A673 (cell line): ENCODE measurements at regions not wholly inside any gene's neighbourhood (a gene's known extent, or its start where the extent isn't known, plus 50 kb on each side); places are given as distances from the start of the nearest gene placed in this dataset.

Source experiments
- CTCF ChIP-seq: fragments of 300-800, 200-600 bp; sonication (generic); conservative IDR thresholded peaks from 2 replicates; pipeline ENCODE4 v1.5.1; 2017; ENCODE audit warnings: low read depth, mild to moderate bottlenecking, antibody characterized with exemption, low read length, moderate library complexity, mixed read lengths
- EZH2 ChIP-seq: fragments of 200-600 bp; sonication (generic); IDR thresholded peaks from 2 replicates; pipeline ENCODE4 v1.6.1; 2017; ENCODE audit warnings: borderline replicate concordance, low read depth, mild to moderate bottlenecking, mixed read lengths, antibody characterized with exemption, low read length; ENCODE audit not compliant: poor library complexity, severe bottlenecking

- TF ChIP-seq EZH2 (no peak), CTCF (no peak)
These were observed 671.7 kb downstream of the MECOM start for GRCh38 chr3:168991803-168992202.
